ENCODE measurements at regions not wholly inside any gene's neighbourhood (a gene's known extent, or its start where the extent isn't known, plus 50 kb on each side); places are given as distances from the start of the nearest gene placed in this dataset.

DNA sequence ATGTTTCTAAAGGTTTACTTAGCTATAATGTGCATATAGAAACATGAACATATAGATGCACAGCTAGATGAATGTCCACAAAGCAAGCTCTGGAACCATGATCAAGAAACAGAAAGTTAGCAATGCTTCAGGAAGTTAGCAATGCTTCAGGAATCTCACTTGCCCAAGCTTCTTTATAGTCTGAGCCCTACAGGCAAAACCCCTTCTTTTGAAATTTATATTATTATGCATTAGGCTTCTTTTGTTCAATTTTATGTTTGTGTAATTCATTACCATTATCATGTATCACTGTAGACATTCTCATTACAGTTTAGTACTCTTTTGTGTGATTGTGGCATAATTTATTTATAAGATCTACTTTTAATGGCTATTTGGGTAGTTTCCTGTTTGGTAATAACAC is 286.4 kb upstream of the BCHE start:
- TF ChIP-seq, protein P1, sequence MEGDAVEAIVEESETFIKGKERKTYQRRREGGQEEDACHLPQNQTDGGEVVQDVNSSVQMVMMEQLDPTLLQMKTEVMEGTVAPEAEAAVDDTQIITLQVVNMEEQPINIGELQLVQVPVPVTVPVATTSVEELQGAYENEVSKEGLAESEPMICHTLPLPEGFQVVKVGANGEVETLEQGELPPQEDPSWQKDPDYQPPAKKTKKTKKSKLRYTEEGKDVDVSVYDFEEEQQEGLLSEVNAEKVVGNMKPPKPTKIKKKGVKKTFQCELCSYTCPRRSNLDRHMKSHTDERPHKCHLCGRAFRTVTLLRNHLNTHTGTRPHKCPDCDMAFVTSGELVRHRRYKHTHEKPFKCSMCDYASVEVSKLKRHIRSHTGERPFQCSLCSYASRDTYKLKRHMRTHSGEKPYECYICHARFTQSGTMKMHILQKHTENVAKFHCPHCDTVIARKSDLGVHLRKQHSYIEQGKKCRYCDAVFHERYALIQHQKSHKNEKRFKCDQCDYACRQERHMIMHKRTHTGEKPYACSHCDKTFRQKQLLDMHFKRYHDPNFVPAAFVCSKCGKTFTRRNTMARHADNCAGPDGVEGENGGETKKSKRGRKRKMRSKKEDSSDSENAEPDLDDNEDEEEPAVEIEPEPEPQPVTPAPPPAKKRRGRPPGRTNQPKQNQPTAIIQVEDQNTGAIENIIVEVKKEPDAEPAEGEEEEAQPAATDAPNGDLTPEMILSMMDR (IDR thresholded peaks at IDR 0.05; ENCODE audit: low read depth, low read length, poor library complexity, severe bottlenecking): no peak
- TF ChIP-seq EZH2phosphoT487 (IDR thresholded peaks at IDR 0.05; ENCODE audit: borderline replicate concordance, low read length): no peak
